Breast epithelium (tissue), 3 donors: ENCODE measurements at regions not wholly inside any gene's neighbourhood (a gene's known extent, or its start where the extent isn't known, plus 50 kb on each side); places are given as distances from the start of the nearest gene placed in this dataset.

ENCODE experiments used
- POLR2A ChIP-seq: fragments of 450-650 bp; IDR thresholded peaks from one replicate; pipeline ENCODE4 v1.6.1; 2016; ENCODE audit warnings: antibody characterized with exemption, mild to moderate bottlenecking, moderate library complexity
- POLR2AphosphoS5 ChIP-seq, 3 donors: sonication (generic); formaldehyde crosslinking; IDR thresholded peaks; one replicate each; pipeline ENCODE4 v1.6.1; 2017; ENCODE audit warnings: antibody characterized with exemption in 3 of 3
- TF ChIP-seq, protein P1 (sequence below), 3 donors: fragments of 450-650 bp; IDR thresholded peaks; one replicate each; pipeline ENCODE4 v1.5.1; 2016 to 2017; ENCODE audit warnings: antibody characterized with exemption in 3 of 3, mild to moderate bottlenecking in 3 of 3, moderate library complexity in 3 of 3

DNA sequence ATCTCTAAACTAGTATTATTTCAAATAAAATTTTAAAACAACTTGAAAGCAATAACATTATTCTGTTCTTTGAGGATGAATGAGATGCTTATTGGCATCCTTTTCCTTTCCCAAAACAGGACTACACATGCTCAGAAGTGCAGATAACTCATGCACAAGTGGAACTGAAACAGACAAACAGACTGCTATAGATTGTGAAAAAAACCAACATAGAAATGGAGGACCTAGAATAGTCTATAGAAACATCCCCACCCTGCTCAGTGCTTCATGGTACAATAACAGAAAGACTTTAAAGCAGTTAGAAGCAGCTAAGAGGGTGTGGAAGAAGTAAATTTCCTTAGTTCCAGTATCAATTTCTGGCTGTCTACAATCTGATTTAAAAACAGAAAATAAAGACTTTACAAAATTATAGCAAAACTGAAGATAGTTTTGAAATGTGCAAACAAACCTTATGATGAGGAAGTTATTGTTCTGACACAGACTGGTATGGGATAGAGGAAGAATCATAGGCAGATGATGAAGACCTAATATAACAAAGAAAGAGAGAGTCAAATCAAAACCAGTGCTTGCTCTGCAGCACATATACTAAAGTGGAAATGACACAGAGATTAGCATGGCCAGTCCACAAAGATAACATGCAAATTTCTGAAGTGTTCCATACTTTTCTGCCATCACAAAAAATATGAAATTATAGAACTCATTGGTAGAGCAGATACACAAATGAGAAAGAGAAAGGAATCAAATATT lies 1025.4 kb downstream of the SQOR start:
- TF ChIP-seq, protein P1, sequence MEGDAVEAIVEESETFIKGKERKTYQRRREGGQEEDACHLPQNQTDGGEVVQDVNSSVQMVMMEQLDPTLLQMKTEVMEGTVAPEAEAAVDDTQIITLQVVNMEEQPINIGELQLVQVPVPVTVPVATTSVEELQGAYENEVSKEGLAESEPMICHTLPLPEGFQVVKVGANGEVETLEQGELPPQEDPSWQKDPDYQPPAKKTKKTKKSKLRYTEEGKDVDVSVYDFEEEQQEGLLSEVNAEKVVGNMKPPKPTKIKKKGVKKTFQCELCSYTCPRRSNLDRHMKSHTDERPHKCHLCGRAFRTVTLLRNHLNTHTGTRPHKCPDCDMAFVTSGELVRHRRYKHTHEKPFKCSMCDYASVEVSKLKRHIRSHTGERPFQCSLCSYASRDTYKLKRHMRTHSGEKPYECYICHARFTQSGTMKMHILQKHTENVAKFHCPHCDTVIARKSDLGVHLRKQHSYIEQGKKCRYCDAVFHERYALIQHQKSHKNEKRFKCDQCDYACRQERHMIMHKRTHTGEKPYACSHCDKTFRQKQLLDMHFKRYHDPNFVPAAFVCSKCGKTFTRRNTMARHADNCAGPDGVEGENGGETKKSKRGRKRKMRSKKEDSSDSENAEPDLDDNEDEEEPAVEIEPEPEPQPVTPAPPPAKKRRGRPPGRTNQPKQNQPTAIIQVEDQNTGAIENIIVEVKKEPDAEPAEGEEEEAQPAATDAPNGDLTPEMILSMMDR (IDR thresholded peaks at IDR 0.05) = no peak
- TF ChIP-seq POLR2A = no peak
- TF ChIP-seq POLR2AphosphoS5 (IDR thresholded peaks at IDR 0.05) = no peak
